Loucy (cell line): ENCODE measurements at regions not wholly inside any gene's neighbourhood (a gene's known extent, or its start where the extent isn't known, plus 50 kb on each side); places are given as distances from the start of the nearest gene placed in this dataset.

ENCODE experiments used
- H2AFZ ChIP-seq: fragments of 200-600 bp; sonication (generic); 2 replicates; pipeline ENCODE4 v1.6.0; 2016; ENCODE audit warnings: antibody characterized with exemption, mild to moderate bottlenecking, low read length, moderate library complexity
- H3F3A ChIP-seq: fragments of 200-600 bp; 2 replicates; pipeline ENCODE4 v1.6.0; 2016; ENCODE audit warnings: antibody characterized with exemption, low read depth, mild to moderate bottlenecking
- H3K27me3 ChIP-seq: fragments of 200-600 bp; sonication (generic); 2 replicates; pipeline ENCODE4 v1.6.1; 2014; ENCODE audit warnings: low read length, mild to moderate bottlenecking; ENCODE audit not compliant: insufficient read depth, poor library complexity, severe bottlenecking
- H3K36me3 ChIP-seq: fragments of 200-600 bp; sonication (generic); 2 replicates; pipeline ENCODE4 v1.6.1; 2016; ENCODE audit warnings: low read length; ENCODE audit not compliant: insufficient read depth
- H3K4me1 ChIP-seq: fragments of 200-600 bp; sonication (generic); 2 replicates; pipeline ENCODE4 v1.5.1; 2014; ENCODE audit warnings: low read length, mild to moderate bottlenecking; ENCODE audit not compliant: insufficient read depth, poor library complexity, severe bottlenecking
- H3K4me2 ChIP-seq: fragments of 200-600 bp; sonication (generic); 2 replicates; pipeline ENCODE4 v1.6.0; 2014; ENCODE audit warnings: antibody characterized with exemption, low read length, low read depth, mild to moderate bottlenecking; ENCODE audit not compliant: poor library complexity, severe bottlenecking
- H3K4me3 ChIP-seq: fragments of 200-600 bp; sonication (generic); 2 replicates; pipeline ENCODE4 v1.5.1; 2014; ENCODE audit warnings: low read length, mild to moderate bottlenecking, mixed read lengths; ENCODE audit not compliant: poor library complexity, severe bottlenecking
- H3K79me2 ChIP-seq: fragments of 200-600 bp; sonication (generic); 2 replicates; pipeline ENCODE4 v1.6.1; 2014; ENCODE audit warnings: low read length; ENCODE audit not compliant: insufficient read depth
- H3K9ac ChIP-seq: fragments of 200-600 bp; sonication (generic); 2 replicates; pipeline ENCODE4 v1.6.0; 2014; ENCODE audit warnings: mild to moderate bottlenecking, low read depth, low read length, moderate library complexity; ENCODE audit not compliant: poor library complexity, severe bottlenecking
- H3K9me2 ChIP-seq: fragments of 200-600 bp; sonication (generic); replicated peaks from 2 replicates; pipeline ENCODE4 v1.6.1; 2016; ENCODE audit warnings: low read depth, low read length, mixed read lengths
- H3K9me3 ChIP-seq: fragments of 200-600 bp; sonication (generic); 2 replicates; pipeline ENCODE4 v1.6.1; 2014; ENCODE audit warnings: mild to moderate bottlenecking, antibody characterized with exemption, low read length, low read depth; ENCODE audit not compliant: insufficient read depth
- H4K20me1 ChIP-seq: fragments of 200-600 bp; sonication (generic); 2 replicates; pipeline ENCODE4 v1.6.0; 2014; ENCODE audit warnings: antibody characterized with exemption, low read length, mild to moderate bottlenecking; ENCODE audit not compliant: insufficient read depth, poor library complexity, severe bottlenecking
- EZH2phosphoT487 ChIP-seq: fragments of 200-600 bp; IDR thresholded peaks from 2 replicates; pipeline ENCODE4 v1.6.1; 2018; ENCODE audit warnings: antibody characterized with exemption, mild to moderate bottlenecking, moderate library complexity, borderline replicate concordance
- TF ChIP-seq, protein P1 (sequence below): fragments of 200-600 bp; sonication (generic); conservative IDR thresholded peaks from 2 replicates; pipeline ENCODE4 v1.5.1; 2014; ENCODE audit warnings: mild to moderate bottlenecking, antibody characterized with exemption, low read length

DNA sequence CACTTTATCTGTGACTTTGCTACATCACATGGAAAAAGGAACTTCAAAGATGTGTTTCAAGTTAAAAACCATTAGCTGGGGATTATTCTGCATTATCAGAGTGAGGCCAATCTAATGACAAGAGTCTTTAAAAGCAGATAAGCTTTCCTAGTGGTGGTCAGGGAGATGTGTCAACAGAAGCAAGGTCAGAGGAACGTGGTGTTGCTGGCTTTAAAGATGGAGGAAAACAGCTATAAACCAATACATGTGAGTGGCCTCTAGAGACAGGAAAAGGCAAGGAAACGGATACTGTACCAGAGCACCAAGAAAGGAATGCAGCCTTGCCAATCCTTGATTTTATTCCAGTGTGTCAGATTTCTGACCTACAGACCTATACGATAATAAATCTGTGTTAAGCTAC, 204.2 kb downstream of the TAF11L14 start:
- no peaks in the 10 kb centered on the region for H3K27me3 ChIP-seq
- no peak overlapping the region for H3K4me2 ChIP-seq
- no peak overlapping the region for H2AFZ ChIP-seq
- no peak overlapping the region for H3K9ac ChIP-seq
- TF ChIP-seq EZH2phosphoT487: no peak
- TF ChIP-seq, protein P1, sequence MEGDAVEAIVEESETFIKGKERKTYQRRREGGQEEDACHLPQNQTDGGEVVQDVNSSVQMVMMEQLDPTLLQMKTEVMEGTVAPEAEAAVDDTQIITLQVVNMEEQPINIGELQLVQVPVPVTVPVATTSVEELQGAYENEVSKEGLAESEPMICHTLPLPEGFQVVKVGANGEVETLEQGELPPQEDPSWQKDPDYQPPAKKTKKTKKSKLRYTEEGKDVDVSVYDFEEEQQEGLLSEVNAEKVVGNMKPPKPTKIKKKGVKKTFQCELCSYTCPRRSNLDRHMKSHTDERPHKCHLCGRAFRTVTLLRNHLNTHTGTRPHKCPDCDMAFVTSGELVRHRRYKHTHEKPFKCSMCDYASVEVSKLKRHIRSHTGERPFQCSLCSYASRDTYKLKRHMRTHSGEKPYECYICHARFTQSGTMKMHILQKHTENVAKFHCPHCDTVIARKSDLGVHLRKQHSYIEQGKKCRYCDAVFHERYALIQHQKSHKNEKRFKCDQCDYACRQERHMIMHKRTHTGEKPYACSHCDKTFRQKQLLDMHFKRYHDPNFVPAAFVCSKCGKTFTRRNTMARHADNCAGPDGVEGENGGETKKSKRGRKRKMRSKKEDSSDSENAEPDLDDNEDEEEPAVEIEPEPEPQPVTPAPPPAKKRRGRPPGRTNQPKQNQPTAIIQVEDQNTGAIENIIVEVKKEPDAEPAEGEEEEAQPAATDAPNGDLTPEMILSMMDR: no peak
- H3K4me1 ChIP-seq: no peaks in the 10 kb centered on the region
- H3K36me3 ChIP-seq: no peaks in the 10 kb centered on the region
- H4K20me1 ChIP-seq: no peaks in the 10 kb centered on the region
- H3F3A ChIP-seq: no peaks in the 10 kb centered on the region
- no peaks in the 10 kb centered on the region for H3K9me2 ChIP-seq
- H3K4me3 ChIP-seq: no peak overlapping the region
- no peaks in the 10 kb centered on the region for H3K79me2 ChIP-seq
- no peaks in the 10 kb centered on the region for H3K9me3 ChIP-seq

DNA sequence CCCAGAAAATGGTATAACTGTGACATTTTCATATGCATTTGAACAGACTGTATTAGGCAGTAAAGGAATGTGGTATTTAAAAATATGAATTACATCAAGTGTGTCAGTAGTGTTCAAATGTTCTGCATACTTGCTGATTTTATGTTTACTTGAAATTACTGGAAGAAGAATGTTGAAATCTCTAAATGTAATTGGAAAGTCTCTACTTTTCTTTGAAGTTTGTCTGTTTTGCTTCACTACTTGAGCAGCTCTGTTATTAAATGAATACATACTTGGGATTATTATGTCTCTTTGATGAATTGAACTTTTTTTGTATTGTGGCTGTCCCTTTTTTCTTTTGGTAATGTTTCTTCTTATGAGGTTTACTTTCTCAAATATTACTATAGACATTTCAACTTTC, 205.6 kb downstream of the TAF11L14 start:
- TF ChIP-seq, protein P1: no peak
- TF ChIP-seq EZH2phosphoT487: no peak
- no peaks in the 10 kb centered on the region for H3K9me3 ChIP-seq
- no peaks in the 10 kb centered on the region for H3K36me3 ChIP-seq
- no peaks in the 10 kb centered on the region for H4K20me1 ChIP-seq
- H3K9me2 ChIP-seq: no peaks in the 10 kb centered on the region
- H2AFZ ChIP-seq: no peak overlapping the region
- H3K4me2 ChIP-seq: no peak overlapping the region
- no peak overlapping the region for H3K9ac ChIP-seq
- H3F3A ChIP-seq: no peaks in the 10 kb centered on the region
- no peaks in the 10 kb centered on the region for H3K27me3 ChIP-seq
- H3K4me1 ChIP-seq: no peaks in the 10 kb centered on the region
- H3K4me3 ChIP-seq: no peak overlapping the region
- H3K79me2 ChIP-seq: no peaks in the 10 kb centered on the region

DNA sequence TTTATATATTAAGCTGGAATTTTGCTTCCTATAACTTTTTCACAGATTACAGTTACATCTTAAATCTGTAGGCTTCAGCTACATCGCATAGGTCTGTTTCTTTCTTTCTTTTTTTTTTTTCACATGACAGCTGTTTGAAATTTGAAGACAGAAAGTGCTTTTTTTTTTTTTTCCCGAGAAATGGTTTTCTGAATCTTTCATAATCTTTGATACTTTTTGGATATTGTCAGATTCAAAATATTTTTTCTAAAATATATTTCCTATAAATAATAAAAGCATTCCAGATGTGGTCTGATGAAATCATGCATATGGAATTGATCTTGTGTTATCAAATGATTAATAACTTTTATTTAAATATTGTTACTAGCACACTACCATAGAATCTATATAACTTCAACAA, 212.2 kb downstream of the TAF11L14 start:
- TF ChIP-seq, protein P1: no peak
- no peak for TF ChIP-seq EZH2phosphoT487
- H3F3A ChIP-seq: no peaks in the 10 kb centered on the region

More for the DNA sequence above, 212.2 kb downstream of the TAF11L14 start:
- no peaks in the 10 kb centered on the region for H3K4me1 ChIP-seq
- H3K27me3 ChIP-seq: no peaks in the 10 kb centered on the region
- H3K9ac ChIP-seq: no peak overlapping the region
- no peaks in the 10 kb centered on the region for H3K9me3 ChIP-seq
- H3K36me3 ChIP-seq: no peaks in the 10 kb centered on the region
- H2AFZ ChIP-seq: no peak overlapping the region
- H4K20me1 ChIP-seq: no peaks in the 10 kb centered on the region
- H3K4me2 ChIP-seq: no peak overlapping the region
- H3K79me2 ChIP-seq: no peaks in the 10 kb centered on the region
- H3K9me2 ChIP-seq: no peaks in the 10 kb centered on the region
- H3K4me3 ChIP-seq: no peak overlapping the region
